ENCODE measurements at regions not wholly inside any gene's neighbourhood (a gene's known extent, or its start where the extent isn't known, plus 50 kb on each side); places are given as distances from the start of the nearest gene placed in this dataset.

GRCh38 chr2:204159526-204159925 lies 223.0 kb downstream of the ICOS start:
- Histone ChIP-seq H3K27me3 (ENCODE audit: low read length) (no peaks in the 10 kb centered on the region), H3K4me3 (ENCODE audit: insufficient read depth, low read length, poor library complexity, severe bottlenecking) (no peak overlapping the region), H3K4me2 (ENCODE audit: low read depth, low read length, poor library complexity, severe bottlenecking) (no peak overlapping the region), H3K9ac (ENCODE audit: low read length) (no peak overlapping the region), H4K20me1 (ENCODE audit: low read depth, low read length) (no peaks in the 10 kb centered on the region), H3F3A (ENCODE audit: insufficient read depth) (no peaks in the 10 kb centered on the region), H3K9me3 (ENCODE audit: insufficient read depth, low read length) (no peaks in the 10 kb centered on the region), H3K79me2 (ENCODE audit: insufficient read depth, low read length) (no peaks in the 10 kb centered on the region), H3K27ac (ENCODE audit: low read depth, low read length) (no peak overlapping the region), H3K9me2 (replicated peaks; ENCODE audit: insufficient read depth, low read length) (no peaks in the 10 kb centered on the region), H3K36me3 (ENCODE audit: low read length) (no peaks in the 10 kb centered on the region), H2AFZ (ENCODE audit: low read depth, low read length, severe bottlenecking) (no peak overlapping the region)
- no peak for TF ChIP-seq CTCF (IDR thresholded peaks at IDR 0.05; ENCODE audit: insufficient read depth, low read length, poor library complexity, severe bottlenecking)
- TF ChIP-seq EZH2phosphoT487 (conservative IDR thresholded peaks at IDR 0.05; ENCODE audit: low read length): no peak

- Histone ChIP-seq H3K79me2 (ENCODE audit: insufficient read depth, low read length) (no peaks in the 10 kb centered on the region), H3K9me3 (ENCODE audit: insufficient read depth, low read length) (no peaks in the 10 kb centered on the region), H4K20me1 (ENCODE audit: low read depth, low read length) (no peaks in the 10 kb centered on the region), H3K36me3 (ENCODE audit: low read length) (no peaks in the 10 kb centered on the region), H3K9me2 (replicated peaks; ENCODE audit: insufficient read depth, low read length) (no peaks in the 10 kb centered on the region), H3K4me2 (ENCODE audit: low read depth, low read length, poor library complexity, severe bottlenecking) (no peak overlapping the region), H3K27ac (ENCODE audit: low read depth, low read length) (no peak overlapping the region), H3K27me3 (ENCODE audit: low read length) (no peaks in the 10 kb centered on the region), H3K9ac (ENCODE audit: low read length) (no peak overlapping the region), H3K4me3 (ENCODE audit: insufficient read depth, low read length, poor library complexity, severe bottlenecking) (no peak overlapping the region), H2AFZ (ENCODE audit: low read depth, low read length, severe bottlenecking) (no peak overlapping the region), H3F3A (ENCODE audit: insufficient read depth) (no peaks in the 10 kb centered on the region)
- TF ChIP-seq CTCF (IDR thresholded peaks at IDR 0.05; ENCODE audit: insufficient read depth, low read length, poor library complexity, severe bottlenecking) (no peak), EZH2phosphoT487 (conservative IDR thresholded peaks at IDR 0.05; ENCODE audit: low read length) (no peak)
These were observed 224.4 kb downstream of the ICOS start for GRCh38 chr2:204160989-204161388.

GRCh38 chr2:204161886-204162285 lies 225.3 kb downstream of the ICOS start:
- H3K4me3 ChIP-seq (ENCODE audit: insufficient read depth, low read length, poor library complexity, severe bottlenecking): no peak overlapping the region
- H3K27ac ChIP-seq (ENCODE audit: low read depth, low read length): no peak overlapping the region
- no peaks in the 10 kb centered on the region for H3K79me2 ChIP-seq (ENCODE audit: insufficient read depth, low read length)
- TF ChIP-seq EZH2phosphoT487 (conservative IDR thresholded peaks at IDR 0.05; ENCODE audit: low read length): no peak
- no peak for TF ChIP-seq CTCF (IDR thresholded peaks at IDR 0.05; ENCODE audit: insufficient read depth, low read length, poor library complexity, severe bottlenecking)
- no peaks in the 10 kb centered on the region for H3K9me3 ChIP-seq (ENCODE audit: insufficient read depth, low read length)
- H2AFZ ChIP-seq (ENCODE audit: low read depth, low read length, severe bottlenecking): no peak overlapping the region
- H3F3A ChIP-seq (ENCODE audit: insufficient read depth): no peaks in the 10 kb centered on the region
- H3K36me3 ChIP-seq (ENCODE audit: low read length): no peaks in the 10 kb centered on the region
- H3K9me2 ChIP-seq (replicated peaks; ENCODE audit: insufficient read depth, low read length): no peaks in the 10 kb centered on the region
- no peak overlapping the region for H3K4me2 ChIP-seq (ENCODE audit: low read depth, low read length, poor library complexity, severe bottlenecking)
- H4K20me1 ChIP-seq (ENCODE audit: low read depth, low read length): no peaks in the 10 kb centered on the region
- no peaks in the 10 kb centered on the region for H3K27me3 ChIP-seq (ENCODE audit: low read length)
- no peak overlapping the region for H3K9ac ChIP-seq (ENCODE audit: low read length)
